Activated naive CD4-positive, alpha-beta T cell (primary cell): ENCODE measurements at regions not wholly inside any gene's neighbourhood (a gene's known extent, or its start where the extent isn't known, plus 50 kb on each side); places are given as distances from the start of the nearest gene placed in this dataset.

Experiments used
- DNase-seq, 4 experiments: peaks; one replicate each; lab custom pipeline; 2025; lab: John Stamatoyannopoulos, UW

GRCh38 chr15:85307687-85308045 lies 72.7 kb upstream of the AKAP13 start:
- no peak for DNase-seq

- DNase-seq: no peak
These were observed 68.8 kb upstream of the AKAP13 start for GRCh38 chr15:85311647-85312046.

GRCh38 chr15:85312486-85312885 lies 67.9 kb upstream of the AKAP13 start:
- no peak for DNase-seq

GRCh38 chr15:85312929-85313331 lies 67.5 kb upstream of the AKAP13 start:
- no peak for DNase-seq

GRCh38 chr15:85313339-85313738 lies 67.1 kb upstream of the AKAP13 start:
- no peak for DNase-seq

GRCh38 chr15:85314146-85314545 lies 66.3 kb upstream of the AKAP13 start:
- no peak for DNase-seq

- DNase-seq: no peak
These were observed 65.8 kb upstream of the AKAP13 start for GRCh38 chr15:85314633-85315032.

- no peak for DNase-seq
These were observed 64.0 kb upstream of the AKAP13 start for GRCh38 chr15:85316244-85316934.

GRCh38 chr15:85318048-85318731 lies 62.2 kb upstream of the AKAP13 start:
- no peak for DNase-seq

- DNase-seq: no peak
These were observed 61.7 kb upstream of the AKAP13 start for GRCh38 chr15:85318732-85319076.

GRCh38 chr15:85324202-85324601 lies 56.2 kb upstream of the AKAP13 start:
- no peak for DNase-seq

- DNase-seq: no peak
These were observed 54.6 kb upstream of the AKAP13 start for GRCh38 chr15:85325834-85326233.

GRCh38 chr15:85326291-85326690 lies 54.1 kb upstream of the AKAP13 start:
- DNase-seq: no peak

GRCh38 chr15:85327820-85328219 lies 52.6 kb upstream of the AKAP13 start:
- no peak for DNase-seq

- no peak for DNase-seq
These were observed 50.6 kb upstream of the AKAP13 start for GRCh38 chr15:85329561-85330422.
